K562 (cell line): ENCODE measurements at regions not wholly inside any gene's neighbourhood (a gene's known extent, or its start where the extent isn't known, plus 50 kb on each side); places are given as distances from the start of the nearest gene placed in this dataset.

ENCODE experiments used
- ATAC-seq: fragments of 200-7000 bp; cut with Tn5 transposase; 3 replicates; pipeline ENCODE4 v1.9.1; 2020; ENCODE audit warnings: moderate library complexity
- BruUV-seq: library from RNA; stranded (reverse); fragments of 400-500 nt; replicated peaks from 2 replicates; lab custom pipeline; 2021; lab: Mats Ljungman, UMichigan
- CTCF ChIA-PET: fragments of 300-600 bp; formaldehyde crosslinking; extraction: SDS; loops from one replicate; lab custom pipeline; 2021; ENCODE audit warnings: low intra/inter-chr PET ratio; lab: Yijun Ruan, JAX
- POLR2A ChIA-PET: fragments of 300-600, 350-650 bp; sonication (Branson Sonifier 250); formaldehyde crosslinking; extraction: SDS; loops from one replicate; lab custom pipeline; 2021; ENCODE audit warnings: antibody characterized with exemption, inconsistent platforms; lab: Yijun Ruan, JAX
- DNase-seq, 4 experiments: peaks; one replicate each; pipeline versions ENCODE4 v3.0.0 to v3.0.0-alpha.2; 2011 to 2018; ENCODE audit warnings: low spot score in 3 of 4, mixed read lengths in 3 of 4; ENCODE audit errors: extremely low read depth in 1 of 4
- FAIRE-seq: peaks from 2 replicates; lab custom pipeline; 2011; peaks lifted over from hg19 to GRCh38; lab: Jason Lieb, UNC
- H2AFZ ChIP-seq: 2 replicates; pipeline ENCODE4 v1.6.0; 2011; ENCODE audit warnings: low read depth, low read length, control low read depth, inconsistent platforms
- H3K27ac ChIP-seq: fragments of 200-600 bp; 3 replicates; pipeline ENCODE4 v1.8.0; 2011; ENCODE audit warnings: low read depth, mild to moderate bottlenecking, control low read depth, inconsistent platforms, low read length, moderate library complexity, mixed read lengths; ENCODE audit errors: extremely low read depth
- H3K27me3 ChIP-seq, 2 experiments: fragments of 300-600 bp in 1 of 2; 2 replicates in 1 of 2; 3 replicates in 1 of 2; pipeline versions ENCODE4 v1.6.0 to v1.8.0; 2011; ENCODE audit warnings: inconsistent platforms in 2 of 2, low read length in 2 of 2, mild to moderate bottlenecking in 1 of 2, mixed read lengths in 1 of 2, moderate library complexity in 1 of 2; ENCODE audit not compliant: control insufficient read depth in 2 of 2, insufficient read depth in 2 of 2
- H3K36me3 ChIP-seq: fragments of 300-600 bp; 3 replicates; pipeline ENCODE4 v1.8.0; 2011; ENCODE audit warnings: mild to moderate bottlenecking, low read length, inconsistent platforms; ENCODE audit not compliant: control insufficient read depth, insufficient read depth
- H3K4me1 ChIP-seq, 2 experiments: fragments of 200-600 bp in 1 of 2; replicated peaks in 1 of 2; 2 replicates in 1 of 2; 3 replicates in 1 of 2; pipeline versions ENCODE4 v1.5.1 to v1.8.0; 2011; ENCODE audit warnings: inconsistent platforms in 2 of 2, low read length in 2 of 2, mild to moderate bottlenecking in 1 of 2, mixed read lengths in 1 of 2, moderate library complexity in 1 of 2; ENCODE audit not compliant: control insufficient read depth in 2 of 2, insufficient read depth in 2 of 2
- H3K4me2 ChIP-seq: 2 replicates; pipeline ENCODE4 v1.6.1; 2011; ENCODE audit warnings: low read length, control low read depth, inconsistent platforms, mixed read lengths; ENCODE audit not compliant: insufficient read depth
- H3K4me3 ChIP-seq: fragments of 200-600 bp; sonication (generic), shearing (Covaris generic); 2 replicates; pipeline ENCODE4 v1.5.1; 2016; ENCODE audit warnings: control low read depth, inconsistent platforms
- H3K79me2 ChIP-seq: fragments of 200-600 bp; 3 replicates; pipeline ENCODE4 v1.8.0; 2011; ENCODE audit warnings: low read length, inconsistent platforms; ENCODE audit not compliant: control insufficient read depth, insufficient read depth
- H3K9ac ChIP-seq, 2 experiments: 2 replicates each; pipeline versions ENCODE4 v1.6.0 to v1.6.1; 2011; ENCODE audit warnings: low read depth in 2 of 2, low read length in 2 of 2, control low read depth in 1 of 2, inconsistent platforms in 1 of 2, mild to moderate bottlenecking in 1 of 2, mixed read lengths in 1 of 2; ENCODE audit not compliant: insufficient read depth in 1 of 2
- H3K9me1 ChIP-seq: one replicate; pipeline ENCODE4 v1.6.0; 2011; ENCODE audit warnings: inconsistent platforms, mild to moderate bottlenecking, low read length, moderate library complexity; ENCODE audit not compliant: control insufficient read depth, insufficient read depth
- H3K9me3 ChIP-seq: replicated peaks from 2 replicates; pipeline ENCODE4 v1.5.1; 2011; ENCODE audit warnings: low read depth, low read length, inconsistent platforms; ENCODE audit not compliant: control insufficient read depth, insufficient read depth
- H4K20me1 ChIP-seq: replicated peaks from 2 replicates; pipeline ENCODE4 v1.6.1; 2011; ENCODE audit warnings: low read length, inconsistent platforms, mixed read lengths; ENCODE audit not compliant: control insufficient read depth, insufficient read depth
- CBX2 ChIP-seq: fragments of 200-600 bp; sonication (generic); IDR thresholded peaks from one replicate; pipeline ENCODE4 v1.6.1; 2012; ENCODE audit warnings: mild to moderate bottlenecking, low read length, inconsistent platforms; ENCODE audit not compliant: insufficient read depth, poor library complexity, severe bottlenecking
- CREB3 ChIP-seq: fragments of 450-650 bp; conservative IDR thresholded peaks from 2 replicates; pipeline ENCODE4 v1.6.1; 2016; ENCODE audit warnings: missing genetic modification characterization, low read depth, mild to moderate bottlenecking, missing compliant biosample characterization, moderate library complexity
- E2F5 ChIP-seq: sonication (generic); formaldehyde crosslinking; IDR thresholded peaks from 2 replicates; pipeline ENCODE4 v1.8.0; 2022; ENCODE audit warnings: mild to moderate bottlenecking, missing genetic modification reagents
- HDAC2 ChIP-seq: fragments of 450-650 bp; IDR thresholded peaks from 2 replicates; pipeline ENCODE4 v1.6.1; 2016; ENCODE audit warnings: mild to moderate bottlenecking
- MTA3 ChIP-seq: fragments of 450-650 bp; formaldehyde crosslinking; IDR thresholded peaks from 2 replicates; pipeline ENCODE4 v1.6.1; 2017; ENCODE audit warnings: mild to moderate bottlenecking, borderline replicate concordance
- YY1 ChIP-seq, 3 experiments: IDR thresholded peaks; 2 replicates each; pipeline ENCODE4 v1.6.1; 2011; ENCODE audit warnings: low read length in 2 of 3, mild to moderate bottlenecking in 2 of 3, moderate library complexity in 2 of 3, borderline replicate concordance in 1 of 3, control low read depth in 1 of 3, low read depth in 1 of 3; ENCODE audit not compliant: insufficient read depth in 3 of 3, insufficient replicate concordance in 2 of 3, control insufficient read depth in 1 of 3, insufficient read length in 1 of 3; ENCODE audit errors: extremely low read depth in 1 of 3
- ZNF165 ChIP-seq: fragments of 250-450 bp; sonication (Bioruptor Pico); IDR thresholded peaks from 2 replicates; pipeline ENCODE4 v1.4.0; 2020; ENCODE audit warnings: borderline replicate concordance
- ZNF3 ChIP-seq: fragments of 250-450 bp; sonication (Bioruptor Pico); IDR thresholded peaks from 2 replicates; pipeline ENCODE4 v1.5.0; 2021; ENCODE audit warnings: mild to moderate bottlenecking, moderate library complexity
- ZNF586 ChIP-seq: fragments of 450-650 bp; formaldehyde crosslinking; conservative IDR thresholded peaks from 2 replicates; pipeline ENCODE4 v1.4.0; 2020; ENCODE audit warnings: mild to moderate bottlenecking, moderate library complexity
- WGBS: fragments of 100-300 bp; shearing (Covaris generic); methylation state at CpG from one replicate; pipeline ENCODE4 v1.1.6; 2016; ENCODE audit warnings: low coverage, mixed read lengths; ENCODE audit not compliant: insufficient coverage; ENCODE audit errors: missing lambda C conversion rate; 5-methylcytosine and 5-hydroxymethylcytosine counted together
- in situ Hi-C: fragments of 300-500 bp; cut with MboI; formaldehyde crosslinking; loops from 4 replicates; pipeline ENCODE4 v1.15.0; 2018; ENCODE audit warnings: inconsistent platforms, mixed read lengths
- intact Hi-C: fragments of 100-400 bp; cut with micrococcal nuclease; formaldehyde crosslinking; loops from 2 replicates; pipeline ENCODE4 v1.14.2; 2022

- Histone ChIP-seq H3K36me3 (no peaks in the 10 kb centered on the region), H3K79me2 (no peaks in the 10 kb centered on the region), H3K9me3 (no peaks in the 10 kb centered on the region), H3K27me3 (no peaks in the 10 kb centered on the region), H4K20me1 (no peaks in the 10 kb centered on the region), H3K9me1 (peaks cover 2% of the 10 kb centered on the region), H2AFZ (no peak overlapping the region), H3K27ac (no peak overlapping the region), H3K4me2 (no peak overlapping the region), H3K4me1 (peaks cover 0 to 5% of the 10 kb centered on the region in 2 experiments; a peak in 1 of 5 replicates), H3K9ac (no peak overlapping the region), H3K4me3 (no peak overlapping the region)
- in situ Hi-C loops = loop anchor here (10.0 kb wide), 2 partner anchors 275 to 425 kb away; no protein-coding TSS in a partner anchor
- ChIA-PET CTCF (no interaction called here), POLR2A (interaction anchor here (1.1 to 1.3 kb wide), 2 partner anchors 11 to 13 kb away, joined by 3 to 8 read pairs; no protein-coding TSS in a partner anchor)
- WGBS = 76% methylated on average over 5 of the region's 5 CpGs
- DNase-seq (no peak), ATAC-seq (no peak), FAIRE-seq (no peak)
- BruUV-seq = no TSS peak
- intact Hi-C loops = loop anchor here (5.0 kb wide), 1 partner anchor 423 kb away; no protein-coding TSS in a partner anchor
- TF ChIP-seq ZNF3 (CRISPR knock-in tag) (no peak), CBX2 (no peak), HDAC2 (no peak), E2F5 (CRISPR knock-in tag) (no peak), MTA3 (no peak), ZNF586 (no peak), CREB3 (tag) (no peak), ZNF165 (CRISPR knock-in tag) (no peak), YY1 (IDR thresholded peaks at IDR 0.05; ENCODE audit: borderline replicate concordance in 1 of 3, control insufficient read depth in 1 of 3, extremely low read depth in 1 of 3, insufficient read depth in 3 of 3, insufficient read length in 1 of 3, insufficient replicate concordance in 2 of 3, low read depth in 1 of 3, low read length in 2 of 3) (no peak)
These were observed 75.8 kb downstream of the PRR15 start for GRCh38 chr7:29639386-29639785.
